GM21723 (cell line): ENCODE measurements at regions not wholly inside any gene's neighbourhood (a gene's known extent, or its start where the extent isn't known, plus 50 kb on each side); places are given as distances from the start of the nearest gene placed in this dataset.
"Not testable (repeated sequence)": the region's sequence is repeated elsewhere in the genome, so short reads cannot be mapped to it uniquely, and the experiment has no call there.

Experiments used
- ATAC-seq: cut with Tn5 transposase; IDR thresholded peaks from one replicate; pipeline ENCODE4 v1.9.1; 2021; ENCODE audit warnings: mild to moderate bottlenecking, moderate library complexity; ENCODE audit not compliant: unreplicated experiment

DNA sequence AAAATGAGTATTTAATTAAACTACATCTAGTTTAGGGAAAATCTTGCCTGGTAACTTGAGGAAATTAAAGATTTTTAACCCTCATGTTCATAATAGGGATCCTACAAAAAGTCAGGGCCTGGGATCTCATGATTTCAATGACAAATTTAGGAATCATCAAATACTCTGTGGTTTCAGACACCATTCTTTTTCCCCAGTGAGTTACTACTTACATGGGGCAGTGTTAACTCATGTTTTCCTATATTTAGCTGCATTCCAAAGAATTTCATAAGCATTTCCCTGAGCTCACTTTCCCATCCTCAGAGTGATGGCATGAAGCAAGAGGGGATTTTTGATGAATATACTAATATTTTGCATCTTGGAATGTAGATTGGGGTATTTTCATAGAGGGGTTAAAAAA, 321.7 kb downstream of the CENPW start:
- ATAC-seq: no peak

GRCh38 chr6:126662966-126663365, 323.1 kb downstream of the CENPW start:
- ATAC-seq: no peak

GRCh38 chr6:126664271-126664670, 324.4 kb downstream of the CENPW start:
- ATAC-seq: no peak

DNA sequence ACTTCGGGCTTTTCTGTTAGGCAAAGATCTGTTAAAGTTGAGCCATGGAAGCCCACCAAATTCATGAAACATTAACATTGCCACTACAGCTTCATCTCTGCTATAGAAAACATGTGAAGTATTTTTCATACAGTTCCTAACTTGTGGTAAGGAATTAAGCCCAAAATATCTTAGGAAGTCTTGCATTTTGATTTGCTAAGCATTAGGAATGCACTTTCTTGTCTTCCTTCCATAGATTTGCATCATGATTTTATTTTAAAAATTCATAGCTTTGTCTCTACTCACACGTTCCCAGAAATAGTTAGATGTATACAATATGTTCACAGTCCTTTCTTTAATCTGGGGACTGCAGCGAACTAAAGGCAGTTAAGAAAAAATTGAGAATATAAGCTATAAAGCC, 325.6 kb downstream of the CENPW start:
- no peak for ATAC-seq

GRCh38 chr6:126667071-126667470, 327.2 kb downstream of the CENPW start:
- no peak for ATAC-seq

DNA sequence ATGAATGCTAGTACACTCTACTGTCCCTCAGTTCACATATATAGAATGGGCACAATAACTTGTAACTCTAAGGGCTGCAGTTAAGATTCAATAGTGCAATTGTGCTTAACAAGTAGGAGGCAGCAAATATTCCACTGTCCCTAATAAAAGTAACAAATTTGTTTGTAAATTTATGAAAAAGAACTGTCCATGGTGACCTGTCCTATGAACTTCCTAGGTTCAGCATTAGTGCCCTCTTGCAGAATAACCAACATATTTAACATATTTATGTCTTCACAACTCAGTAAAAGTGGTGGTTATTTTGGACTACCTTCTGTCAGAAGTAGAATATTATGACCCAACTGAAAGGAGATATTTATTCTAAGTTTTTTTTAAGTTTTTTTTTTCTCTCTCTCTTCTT, 327.8 kb downstream of the CENPW start:
- no peak for ATAC-seq

DNA sequence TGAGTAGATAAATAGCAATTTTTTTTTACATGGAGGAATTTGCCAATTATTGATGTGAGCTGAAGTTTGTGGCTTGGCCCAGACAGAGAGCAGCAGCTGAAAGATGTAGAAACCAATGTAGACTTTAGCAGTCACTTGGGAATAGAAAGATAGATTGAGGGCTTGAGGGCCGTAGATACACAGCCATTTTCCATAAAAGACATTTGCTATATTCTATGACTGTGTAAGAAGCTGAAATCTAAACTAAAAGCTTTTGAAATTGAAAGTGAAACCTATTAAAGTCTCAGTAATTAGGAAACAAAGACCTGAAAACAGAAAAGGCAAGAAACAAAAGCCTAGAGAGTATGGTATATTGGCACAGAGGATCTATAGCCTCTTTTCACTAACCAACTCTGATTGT, 332.7 kb downstream of the CENPW start:
- peak; percentile 93 for ATAC-seq

- ATAC-seq: not testable (repeated sequence)
Observed at GRCh38 chr6:126673749-126674148, 333.8 kb downstream of the CENPW start.

GRCh38 chr6:126682440-126682839, 342.5 kb downstream of the CENPW start:
- no peak for ATAC-seq

DNA sequence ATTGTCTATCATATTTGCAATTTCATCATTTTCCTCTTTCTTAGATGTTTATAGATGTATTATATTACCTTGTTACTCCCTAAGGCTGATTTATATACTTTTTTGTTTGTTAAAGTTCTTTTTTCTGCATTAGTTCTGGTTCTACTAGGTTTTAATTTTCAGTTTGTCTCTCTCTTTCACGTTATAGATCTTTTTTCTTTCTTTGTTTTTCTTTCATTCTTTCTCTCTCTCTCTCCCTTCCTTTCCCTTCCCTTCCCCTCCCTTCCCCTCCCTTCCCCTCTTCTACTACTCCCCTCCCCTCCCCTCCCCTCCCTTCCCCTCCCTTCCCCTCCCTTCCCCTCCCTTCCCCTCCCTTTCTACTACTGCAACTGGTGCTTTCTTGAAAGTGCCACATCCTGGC, 345.3 kb downstream of the CENPW start:
- ATAC-seq: no peak

GRCh38 chr6:126696921-126697693, 357.2 kb downstream of the CENPW start:
- no peak for ATAC-seq

- no peak for ATAC-seq
Observed at GRCh38 chr6:126698732-126699240, 358.9 kb downstream of the CENPW start.

- ATAC-seq: peak; percentile 66
Observed at GRCh38 chr6:126701676-126702560, 362.0 kb downstream of the CENPW start.

GRCh38 chr6:126716032-126716431, 376.1 kb downstream of the CENPW start:
- ATAC-seq: no peak

DNA sequence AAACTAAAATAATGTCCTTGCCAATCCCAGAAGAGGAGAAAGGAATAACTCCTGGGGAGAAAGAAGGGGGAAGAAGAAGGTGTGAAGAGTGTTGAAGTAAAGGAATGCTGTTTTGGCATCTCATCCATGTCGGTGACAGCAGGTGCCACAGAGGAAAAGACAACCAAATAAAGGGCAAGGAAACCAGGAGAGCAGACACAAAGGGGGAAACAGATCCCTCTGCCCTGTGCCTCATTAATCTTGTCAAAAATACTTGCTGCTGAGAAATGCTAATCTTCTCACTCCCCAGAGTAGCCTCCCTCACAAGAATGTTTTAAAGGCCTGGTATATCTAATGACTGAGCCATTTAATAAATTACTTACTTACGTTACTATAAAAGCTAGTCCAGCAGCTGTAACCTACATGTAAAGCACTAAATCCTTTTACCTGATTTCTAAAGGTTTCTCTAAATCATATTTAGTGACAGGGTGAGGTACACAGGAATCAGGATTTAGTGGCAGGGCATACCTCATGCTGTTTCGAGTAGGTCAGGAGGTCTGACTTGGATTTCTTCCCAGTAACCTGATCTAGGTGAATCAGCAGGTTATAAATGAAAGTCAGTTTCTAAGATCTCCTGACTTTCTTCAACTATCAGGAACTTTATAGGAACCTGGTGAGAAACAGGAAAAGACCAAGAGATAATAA, 377.1 kb downstream of the CENPW start:
- ATAC-seq: no peak

GRCh38 chr6:126718600-126719327, 378.8 kb downstream of the CENPW start:
- ATAC-seq: peak; percentile 95

- ATAC-seq: no peak
Observed at GRCh38 chr6:126720304-126720703, 380.4 kb downstream of the CENPW start.

GRCh38 chr6:126721581-126722160, 381.8 kb downstream of the CENPW start:
- no peak for ATAC-seq

- no peak for ATAC-seq
Observed at GRCh38 chr6:126722411-126722810, 382.5 kb downstream of the CENPW start.

DNA sequence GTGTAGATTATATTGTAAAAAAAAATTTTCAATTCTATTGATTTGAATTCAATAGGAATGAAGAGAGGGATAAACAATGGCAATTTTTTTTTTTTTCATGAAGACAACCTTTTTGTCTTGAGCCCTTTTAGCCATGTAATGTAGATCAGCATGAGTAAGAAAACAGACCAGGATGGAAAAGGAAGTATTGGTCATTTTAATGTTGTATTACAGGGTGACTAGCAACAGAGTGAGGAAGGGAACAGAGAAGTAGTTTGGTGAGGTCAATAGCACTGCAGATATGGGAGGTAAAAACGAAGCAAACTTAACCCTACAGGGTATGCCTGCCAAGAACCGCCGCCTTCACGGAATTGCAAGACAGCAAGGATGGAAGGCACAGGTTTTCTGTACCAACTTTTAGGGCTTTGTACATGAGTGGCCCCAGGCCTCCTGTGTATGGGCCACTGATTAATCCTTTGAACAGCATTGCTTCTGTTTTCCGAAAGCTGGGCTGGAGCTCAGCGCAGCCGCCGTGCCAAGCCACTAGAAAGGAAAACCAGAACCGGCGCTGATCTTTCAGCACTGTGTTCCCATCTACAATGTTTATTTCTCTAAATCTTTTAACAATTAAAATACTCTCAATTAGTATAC, 383.7 kb downstream of the CENPW start:
- ATAC-seq: no peak
